Motor neuron (in vitro differentiated cells): ENCODE measurements at regions not wholly inside any gene's neighbourhood (a gene's known extent, or its start where the extent isn't known, plus 50 kb on each side); places are given as distances from the start of the nearest gene placed in this dataset.
A peak's percentile ranks its signal among the peaks of the same experiment; 100 is the strongest.
"Not testable (repeated sequence)": the region's sequence is repeated elsewhere in the genome, so short reads cannot be mapped to it uniquely, and the experiment has no call there.

ENCODE experiments used
- ATAC-seq, 8 experiments: fragments of 200-7000 bp; cut with Tn5 transposase; replicated peaks in 6 of 8; 2 replicates each; pipeline ENCODE4 v1.8.0; 2021; ENCODE audit warnings: mild to moderate bottlenecking in 8 of 8, moderate library complexity in 8 of 8
- H3K27ac ChIP-seq, 2 donors: fragments of 250-450 bp; sonication (Bioruptor Pico); 2 replicates each; pipeline ENCODE4 v1.9.0; 2021; ENCODE audit warnings: antibody characterized with exemption in 2 of 2, mild to moderate bottlenecking in 2 of 2, moderate library complexity in 1 of 2
- H3K4me1 ChIP-seq, 2 donors: fragments of 250-450 bp; sonication (Bioruptor Pico); replicated peaks in 1 of 2; 2 replicates each; pipeline ENCODE4 v1.6.1; 2021; ENCODE audit warnings: antibody characterized with exemption in 2 of 2, mild to moderate bottlenecking in 2 of 2, moderate library complexity in 1 of 2
- H3K4me3 ChIP-seq, 5 donors: fragments of 250-450 bp; sonication (Bioruptor Pico); 2 replicates each; pipeline ENCODE4 v1.9.0; 2021; ENCODE audit warnings: antibody characterized with exemption in 5 of 5, mild to moderate bottlenecking in 5 of 5, moderate library complexity in 4 of 5
- WGBS, 10 experiments: fragments of 450-650 bp; shearing (Covaris generic); methylation state at CpG; one replicate each; pipeline ENCODE4 v1.0.0; 2022; 5-methylcytosine and 5-hydroxymethylcytosine counted together
- in situ Hi-C, 9 experiments: fragments of 400-800 bp; cut with MboI; loops; one replicate each; pipeline ENCODE4 v1.15.0; 2021; ENCODE audit warnings: low sequenced_read_pairs in 9 of 9, low pct_unique_long_range_greater_than_20kb in 2 of 9; ENCODE audit not compliant: unreplicated experiment in 9 of 9

GRCh38 chr5:9782826-9783560 lies 152.8 kb upstream of the TAS2R1 start:
- Histone ChIP-seq H3K4me3 (no peak overlapping the region), H3K27ac (no peak overlapping the region), H3K4me1 (peaks cover 12 to 13% of the 10 kb centered on the region in 2 donors)
- in situ Hi-C loops: loop anchor here in 1 of 9 experiments (25.0 kb wide), 1 partner anchor 254 kb away; no protein-coding TSS in a partner anchor
- WGBS, 10 experiments: 0 to 67% (median 20%) methylated on average over 1 to 6 of the region's 7 CpGs
- ATAC-seq: peak; percentile 40 to 99 (median 94)

GRCh38 chr5:9781890-9782289 lies 151.7 kb upstream of the TAS2R1 start:
- WGBS, 10 experiments: 57 to 100% (median 67%) methylated on average over 1 of the region's 1 CpG; no CpG with 5 or more reads in 5 of the 10 experiments
- Histone ChIP-seq H3K4me1 (peaks cover 12 to 13% of the 10 kb centered on the region in 2 donors), H3K4me3 (no peak overlapping the region), H3K27ac (no peak overlapping the region)
- ATAC-seq: peak in 6 of 8 experiments; percentile 6 to 94 (median 33)
- in situ Hi-C loops: loop anchor here in 1 of 9 experiments (25.0 kb wide), 1 partner anchor 255 kb away; no protein-coding TSS in a partner anchor

- WGBS, 10 experiments: 86 to 100% (median 95%) methylated on average over 1 to 2 of the region's 2 CpGs; no CpG with 5 or more reads in 6 of the 10 experiments
These were observed 151.1 kb upstream of the TAS2R1 start for GRCh38 chr5:9781275-9781674.

GRCh38 chr5:9780501-9780900 lies 150.3 kb upstream of the TAS2R1 start:
- no peak for ATAC-seq
- Histone ChIP-seq H3K4me3 (no peak overlapping the region), H3K4me1 (peaks cover 12 to 13% of the 10 kb centered on the region in 2 donors), H3K27ac (no peak overlapping the region)
- in situ Hi-C loops: loop anchor here in 1 of 9 experiments (25.0 kb wide), 1 partner anchor 257 kb away; no protein-coding TSS in a partner anchor
- WGBS, 10 experiments: 90 to 100% (median 92%) methylated on average over 1 to 10 of the region's 11 CpGs; no CpG with 5 or more reads in 3 of the 10 experiments

More at GRCh38 chr5:9781275-9781674, 151.1 kb upstream of the TAS2R1 start:
- ATAC-seq: no peak
- Histone ChIP-seq H3K27ac (no peak overlapping the region), H3K4me1 (peaks cover 12 to 13% of the 10 kb centered on the region in 2 donors), H3K4me3 (no peak overlapping the region)
- in situ Hi-C loops: loop anchor here in 1 of 9 experiments (25.0 kb wide), 1 partner anchor 256 kb away; no protein-coding TSS in a partner anchor

GRCh38 chr5:9776525-9776924 lies 146.4 kb upstream of the TAS2R1 start:
- no peak for ATAC-seq
- Histone ChIP-seq H3K4me3 (no peak overlapping the region), H3K27ac (no peak overlapping the region), H3K4me1 (no peaks in the 10 kb centered on the region)
- 22 to 85% (median 64%) methylated on average over 1 to 3 of the region's 3 CpGs; no CpG with 5 or more reads in 2 of the 10 experiments for WGBS, 10 experiments
- in situ Hi-C loops: loop anchor here in 1 of 9 experiments (10.0 to 25.0 kb wide), 2 partner anchors 261 to 338 kb away; no protein-coding TSS in a partner anchor

GRCh38 chr5:9775339-9775738 lies 145.2 kb upstream of the TAS2R1 start:
- Histone ChIP-seq H3K27ac (no peak overlapping the region), H3K4me3 (no peak overlapping the region), H3K4me1 (no peaks in the 10 kb centered on the region)
- ATAC-seq: peak in 2 of 8 experiments; percentile 36 to 58
- in situ Hi-C loops: loop anchor here in 1 of 9 experiments (10.0 to 25.0 kb wide), 2 partner anchors 262 to 339 kb away; no protein-coding TSS in a partner anchor

GRCh38 chr5:9774472-9775079 lies 144.4 kb upstream of the TAS2R1 start:
- Histone ChIP-seq H3K27ac (no peak overlapping the region), H3K4me1 (no peaks in the 10 kb centered on the region), H3K4me3 (no peak overlapping the region)
- peak in 3 of 8 experiments; percentile 60 to 91 (median 83) for ATAC-seq
- in situ Hi-C loops: loop anchor here in 1 of 9 experiments (10.0 to 25.0 kb wide), 2 partner anchors 263 to 340 kb away; no protein-coding TSS in a partner anchor
- WGBS, 10 experiments: 20 to 100% (median 90%) methylated on average over 1 to 3 of the region's 3 CpGs; no CpG with 5 or more reads in 3 of the 10 experiments

- no peak for ATAC-seq
- Histone ChIP-seq H3K4me3 (no peak overlapping the region), H3K27ac (no peak overlapping the region), H3K4me1 (no peaks in the 10 kb centered on the region)
- WGBS, 10 experiments: 0 to 88% (median 60%) methylated on average over 1 of the region's 1 CpG; no CpG with 5 or more reads in 2 of the 10 experiments
- in situ Hi-C loops: loop anchor here in 1 of 9 experiments (10.0 kb wide), 1 partner anchor 344 kb away; no protein-coding TSS in a partner anchor
These were observed 140.9 kb upstream of the TAS2R1 start for GRCh38 chr5:9771079-9771478.

GRCh38 chr5:9766581-9766980 lies 136.4 kb upstream of the TAS2R1 start:
- H3K27ac ChIP-seq: no peak overlapping the region
- ATAC-seq: peak in 3 of 8 experiments; percentile 37 to 83 (median 67)
- 57 to 100% (median 86%) methylated on average over 1 to 3 of the region's 3 CpGs; no CpG with 5 or more reads in 3 of the 10 experiments for WGBS, 10 experiments

GRCh38 chr5:9765419-9766140 lies 135.4 kb upstream of the TAS2R1 start:
- ATAC-seq: peak in 5 of 8 experiments; percentile 16 to 95 (median 79)
- 0 to 90% (median 47%) methylated on average over 1 to 4 of the region's 4 CpGs for WGBS, 10 experiments
- in situ Hi-C loops: no loop called here

More at GRCh38 chr5:9766581-9766980, 136.4 kb upstream of the TAS2R1 start:
- Histone ChIP-seq H3K4me1 (no peaks in the 10 kb centered on the region), H3K4me3 (no peak overlapping the region)
- in situ Hi-C loops: no loop called here

GRCh38 chr5:9761706-9762105 lies 131.6 kb upstream of the TAS2R1 start:
- WGBS, 10 experiments: 63 to 100% (median 80%) methylated on average over 1 to 4 of the region's 4 CpGs; no CpG with 5 or more reads in 1 of the 10 experiments
- Histone ChIP-seq H3K4me3 (no peak overlapping the region), H3K4me1 (no peaks in the 10 kb centered on the region), H3K27ac (no peak overlapping the region)
- in situ Hi-C loops: no loop called here
- ATAC-seq: no peak

More at GRCh38 chr5:9765419-9766140, 135.4 kb upstream of the TAS2R1 start:
- Histone ChIP-seq H3K27ac (no peak overlapping the region), H3K4me3 (no peak overlapping the region), H3K4me1 (no peaks in the 10 kb centered on the region)

- H3K4me1 ChIP-seq, H3K27ac ChIP-seq, in situ Hi-C loops, H3K4me3 ChIP-seq, ATAC-seq: not testable (repeated sequence)
- WGBS, 10 experiments: no CpG with 5 or more reads among the region's 5 CpGs
These were observed 122.5 kb upstream of the TAS2R1 start for GRCh38 chr5:9752670-9753069.
